A549 (cell line): ENCODE measurements at regions not wholly inside any gene's neighbourhood (a gene's known extent, or its start where the extent isn't known, plus 50 kb on each side); places are given as distances from the start of the nearest gene placed in this dataset.

Experiments used
- ATAC-seq, 2 experiments: fragments of 200-7000 bp in 1 of 2; fragments of >200 bp in 1 of 2; cut with Nextera tagmentation in 1 of 2; cut with Tn5 transposase in 1 of 2; 3 replicates each; pipeline versions ENCODE4 v1.8.0 to v1.9.1; 2018 to 2020; ENCODE audit warnings: mild to moderate bottlenecking in 1 of 2, moderate library complexity in 1 of 2
- CTCF ChIA-PET: fragments of 300-600 bp; sonication (Branson Sonifier 250); formaldehyde crosslinking; extraction: SDS; loops from one replicate; lab custom pipeline; 2021; ENCODE audit warnings: antibody characterized with exemption, inconsistent platforms; lab: Yijun Ruan, JAX
- POLR2A ChIA-PET: fragments of 350-600 bp; formaldehyde crosslinking; extraction: SDS; loops from one replicate; lab custom pipeline; 2021; ENCODE audit warnings: antibody characterized with exemption, inconsistent platforms; lab: Yijun Ruan, JAX
- DNase-seq, 2 experiments: peaks; one replicate each; pipeline versions ENCODE4 v3.0.0 to v3.0.0-alpha.2; 2011 to 2016; ENCODE audit warnings: low read depth in 1 of 2, low spot score in 1 of 2
- FAIRE-seq: peaks from 2 replicates; lab custom pipeline; 2011; peaks lifted over from hg19 to GRCh38; lab: Jason Lieb, UNC
- H3K27ac ChIP-seq, 2 experiments: fragments of >200 bp; sonication (Bioruptor Twin); formaldehyde crosslinking; 3 replicates each; pipeline ENCODE4 v1.5.1; 2016 to 2017
- H3K4me1 ChIP-seq: fragments of >200 bp; sonication (Bioruptor Twin); formaldehyde crosslinking; 3 replicates; pipeline ENCODE4 v1.6.1; 2016
- H3K4me2 ChIP-seq: fragments of >200 bp; sonication (Bioruptor Twin); formaldehyde crosslinking; 3 replicates; pipeline ENCODE4 v1.6.1; 2016
- H3K4me3 ChIP-seq: fragments of >200 bp; sonication (Bioruptor Twin); formaldehyde crosslinking; 3 replicates; pipeline ENCODE4 v1.5.1; 2016
- H3K9me3 ChIP-seq: fragments of >200 bp; sonication (Bioruptor Twin); formaldehyde crosslinking; 3 replicates; pipeline ENCODE4 v1.6.1; 2016
- BHLHE40 ChIP-seq: IDR thresholded peaks from 2 replicates; pipeline ENCODE4 v1.6.1; 2012; ENCODE audit warnings: low read depth, low read length, inconsistent platforms
- CBX2 ChIP-seq: fragments of 200-600 bp; sonication (generic); IDR thresholded peaks from 2 replicates; pipeline ENCODE4 v1.6.1; 2016; ENCODE audit warnings: low read depth, mild to moderate bottlenecking, borderline replicate concordance
- CEBPB ChIP-seq, 2 experiments: fragments of >200 bp in 1 of 2; sonication (Bioruptor Twin) in 1 of 2; formaldehyde crosslinking in 1 of 2; IDR thresholded peaks; 2 replicates each; pipeline ENCODE4 v1.6.1; 2012 to 2016
- CHD4 ChIP-seq: fragments of 200-600 bp; sonication (generic); IDR thresholded peaks from 2 replicates; pipeline ENCODE4 v1.6.1; 2016; ENCODE audit warnings: antibody characterized with exemption, mild to moderate bottlenecking, borderline replicate concordance
- ESRRA ChIP-seq: fragments of 150-350 bp; IDR thresholded peaks from 2 replicates; pipeline ENCODE4 v1.6.1; 2014; ENCODE audit warnings: mild to moderate bottlenecking, low read length, borderline replicate concordance
- FOSL2 ChIP-seq, 2 experiments: fragments of 450-650 bp in 1 of 2; fragments of >200 bp in 1 of 2; sonication (Bioruptor Twin) in 1 of 2; formaldehyde crosslinking; IDR thresholded peaks; 2 replicates each; pipeline versions ENCODE4 v1.5.0 to v1.6.1; 2016 to 2020; ENCODE audit warnings: mild to moderate bottlenecking in 1 of 2, moderate library complexity in 1 of 2
- GATA3 ChIP-seq: IDR thresholded peaks from 2 replicates; pipeline ENCODE4 v1.6.1; 2012; ENCODE audit warnings: borderline replicate concordance
- HOXA7 ChIP-seq: fragments of 250-450 bp; sonication (Bioruptor Pico); IDR thresholded peaks from 2 replicates; pipeline ENCODE4 v1.5.0; 2020; ENCODE audit warnings: mild to moderate bottlenecking, moderate library complexity
- HOXB13 ChIP-seq: fragments of 250-450 bp; sonication (Bioruptor Pico); IDR thresholded peaks from 2 replicates; pipeline ENCODE4 v1.5.0; 2020; ENCODE audit warnings: low read depth, mild to moderate bottlenecking, moderate library complexity
- HOXB5 ChIP-seq: fragments of 250-450 bp; sonication (Bioruptor Pico); IDR thresholded peaks from 2 replicates; pipeline ENCODE4 v1.5.0; 2020; ENCODE audit warnings: mild to moderate bottlenecking, moderate library complexity
- KDM1A ChIP-seq: fragments of 200-600 bp; sonication (generic); IDR thresholded peaks from 2 replicates; pipeline ENCODE4 v1.6.1; 2016; ENCODE audit warnings: low read depth, mild to moderate bottlenecking
- PHF8 ChIP-seq: fragments of 200-600 bp; sonication (generic); IDR thresholded peaks from 2 replicates; pipeline ENCODE4 v1.6.1; 2016; ENCODE audit warnings: low read depth, mild to moderate bottlenecking, antibody characterized with exemption, moderate library complexity, borderline replicate concordance
- POLR2A ChIP-seq: IDR thresholded peaks from 2 replicates; pipeline ENCODE4 v1.6.1; 2012; ENCODE audit warnings: mild to moderate bottlenecking, low read length
- SMC3 ChIP-seq: fragments of >200 bp; sonication (Bioruptor Twin); formaldehyde crosslinking; IDR thresholded peaks from 3 replicates; pipeline ENCODE4 v1.6.1; 2018; ENCODE audit warnings: inconsistent platforms
- SREBF2 ChIP-seq: fragments of 450-650 bp; IDR thresholded peaks from 2 replicates; pipeline ENCODE4 v1.6.1; 2014; ENCODE audit warnings: mild to moderate bottlenecking, moderate library complexity
- ZC3H11A ChIP-seq: fragments of 450-650 bp; IDR thresholded peaks from 2 replicates; pipeline ENCODE4 v1.6.1; 2014; ENCODE audit warnings: antibody characterized with exemption, mild to moderate bottlenecking
- ZNF302 ChIP-seq: fragments of 250-450 bp; sonication (Bioruptor Pico); IDR thresholded peaks from 2 replicates; pipeline ENCODE4 v1.9.0; 2021; ENCODE audit warnings: inconsistent platforms, mild to moderate bottlenecking, moderate library complexity
- WGBS: methylation state at CpG from one replicate; pipeline ENCODE4 v1.1.6; 2017; ENCODE audit errors: missing lambda C conversion rate; 5-methylcytosine and 5-hydroxymethylcytosine counted together
- TF ChIP-seq, protein P1 (sequence below): fragments of 200-600 bp; sonication (generic); IDR thresholded peaks from 2 replicates; pipeline ENCODE4 v1.6.1; 2016; ENCODE audit warnings: antibody characterized with exemption, mild to moderate bottlenecking, moderate library complexity
- TF ChIP-seq, protein P2 (sequence below): IDR thresholded peaks from 2 replicates; pipeline ENCODE4 v1.6.1; 2012
- TF ChIP-seq, protein P3 (sequence below): fragments of 150-350 bp; IDR thresholded peaks from 2 replicates; pipeline ENCODE4 v1.6.1; 2014; ENCODE audit warnings: low read depth, mild to moderate bottlenecking, low read length
- TF ChIP-seq, protein P4 (sequence below): fragments of >200 bp; sonication (Bioruptor Twin); formaldehyde crosslinking; IDR thresholded peaks from 2 replicates; pipeline ENCODE4 v1.6.1; 2016
- TF ChIP-seq, protein P5 (sequence below): IDR thresholded peaks from 2 replicates; pipeline ENCODE4 v1.6.1; 2012; ENCODE audit warnings: low read depth, borderline replicate concordance
- TF ChIP-seq, protein P6 (sequence below): fragments of 250-450 bp; sonication (Bioruptor Pico); IDR thresholded peaks from 2 replicates; pipeline ENCODE4 v1.5.0; 2020; ENCODE audit warnings: low read depth, mild to moderate bottlenecking, moderate library complexity

DNA sequence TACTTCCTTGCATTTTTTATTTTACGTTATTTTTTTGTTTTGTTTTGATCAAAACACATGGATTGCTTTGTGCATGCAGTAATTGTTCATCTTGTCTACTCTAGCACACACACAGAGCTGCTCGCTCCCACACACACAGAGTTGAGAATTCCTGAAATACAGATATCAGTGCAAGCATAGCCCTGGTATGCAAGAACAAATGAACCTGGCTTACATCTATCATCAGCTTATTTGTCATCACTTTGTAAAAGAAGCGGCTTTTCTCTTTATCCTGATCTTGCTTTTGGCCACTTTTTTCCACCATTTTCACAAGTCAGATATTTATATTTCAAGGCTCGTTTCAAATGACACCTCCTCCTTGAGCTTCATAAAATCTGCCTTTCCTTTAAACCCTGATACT, 1435.7 kb downstream of the MAT2B start:
- no peak overlapping the region for H3K4me3 ChIP-seq
- no peak for DNase-seq
- WGBS = 1% methylated on average over 4 of the region's 4 CpGs
- H3K4me1 ChIP-seq = no peaks in the 10 kb centered on the region
- H3K4me2 ChIP-seq = no peak overlapping the region
- H3K9me3 ChIP-seq = 0 out of 3 replicates have a peak, but pooled peaks cover 2% of the 10 kb centered on the region
- no peak for ATAC-seq
- CTCF ChIA-PET = no interaction called here
- TF ChIP-seq CBX2 (no peak), CEBPB (IDR thresholded peaks at IDR 0.05) (no peak), SMC3 (no peak), PHF8 (no peak), HOXA7 (CRISPR knock-in tag) (no peak), SREBF2 (no peak), BHLHE40 (no peak), POLR2A (no peak), CHD4 (no peak), ESRRA (no peak), KDM1A (no peak)
- TF ChIP-seq, protein P1, sequence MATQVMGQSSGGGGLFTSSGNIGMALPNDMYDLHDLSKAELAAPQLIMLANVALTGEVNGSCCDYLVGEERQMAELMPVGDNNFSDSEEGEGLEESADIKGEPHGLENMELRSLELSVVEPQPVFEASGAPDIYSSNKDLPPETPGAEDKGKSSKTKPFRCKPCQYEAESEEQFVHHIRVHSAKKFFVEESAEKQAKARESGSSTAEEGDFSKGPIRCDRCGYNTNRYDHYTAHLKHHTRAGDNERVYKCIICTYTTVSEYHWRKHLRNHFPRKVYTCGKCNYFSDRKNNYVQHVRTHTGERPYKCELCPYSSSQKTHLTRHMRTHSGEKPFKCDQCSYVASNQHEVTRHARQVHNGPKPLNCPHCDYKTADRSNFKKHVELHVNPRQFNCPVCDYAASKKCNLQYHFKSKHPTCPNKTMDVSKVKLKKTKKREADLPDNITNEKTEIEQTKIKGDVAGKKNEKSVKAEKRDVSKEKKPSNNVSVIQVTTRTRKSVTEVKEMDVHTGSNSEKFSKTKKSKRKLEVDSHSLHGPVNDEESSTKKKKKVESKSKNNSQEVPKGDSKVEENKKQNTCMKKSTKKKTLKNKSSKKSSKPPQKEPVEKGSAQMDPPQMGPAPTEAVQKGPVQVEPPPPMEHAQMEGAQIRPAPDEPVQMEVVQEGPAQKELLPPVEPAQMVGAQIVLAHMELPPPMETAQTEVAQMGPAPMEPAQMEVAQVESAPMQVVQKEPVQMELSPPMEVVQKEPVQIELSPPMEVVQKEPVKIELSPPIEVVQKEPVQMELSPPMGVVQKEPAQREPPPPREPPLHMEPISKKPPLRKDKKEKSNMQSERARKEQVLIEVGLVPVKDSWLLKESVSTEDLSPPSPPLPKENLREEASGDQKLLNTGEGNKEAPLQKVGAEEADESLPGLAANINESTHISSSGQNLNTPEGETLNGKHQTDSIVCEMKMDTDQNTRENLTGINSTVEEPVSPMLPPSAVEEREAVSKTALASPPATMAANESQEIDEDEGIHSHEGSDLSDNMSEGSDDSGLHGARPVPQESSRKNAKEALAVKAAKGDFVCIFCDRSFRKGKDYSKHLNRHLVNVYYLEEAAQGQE = no peak
- TF ChIP-seq, protein P2, sequence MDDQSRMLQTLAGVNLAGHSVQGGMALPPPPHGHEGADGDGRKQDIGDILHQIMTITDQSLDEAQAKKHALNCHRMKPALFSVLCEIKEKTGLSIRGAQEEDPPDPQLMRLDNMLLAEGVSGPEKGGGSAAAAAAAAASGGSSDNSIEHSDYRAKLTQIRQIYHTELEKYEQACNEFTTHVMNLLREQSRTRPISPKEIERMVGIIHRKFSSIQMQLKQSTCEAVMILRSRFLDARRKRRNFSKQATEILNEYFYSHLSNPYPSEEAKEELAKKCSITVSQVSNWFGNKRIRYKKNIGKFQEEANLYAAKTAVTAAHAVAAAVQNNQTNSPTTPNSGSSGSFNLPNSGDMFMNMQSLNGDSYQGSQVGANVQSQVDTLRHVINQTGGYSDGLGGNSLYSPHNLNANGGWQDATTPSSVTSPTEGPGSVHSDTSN = no peak
- TF ChIP-seq, protein P3, sequence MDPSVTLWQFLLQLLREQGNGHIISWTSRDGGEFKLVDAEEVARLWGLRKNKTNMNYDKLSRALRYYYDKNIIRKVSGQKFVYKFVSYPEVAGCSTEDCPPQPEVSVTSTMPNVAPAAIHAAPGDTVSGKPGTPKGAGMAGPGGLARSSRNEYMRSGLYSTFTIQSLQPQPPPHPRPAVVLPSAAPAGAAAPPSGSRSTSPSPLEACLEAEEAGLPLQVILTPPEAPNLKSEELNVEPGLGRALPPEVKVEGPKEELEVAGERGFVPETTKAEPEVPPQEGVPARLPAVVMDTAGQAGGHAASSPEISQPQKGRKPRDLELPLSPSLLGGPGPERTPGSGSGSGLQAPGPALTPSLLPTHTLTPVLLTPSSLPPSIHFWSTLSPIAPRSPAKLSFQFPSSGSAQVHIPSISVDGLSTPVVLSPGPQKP = no peak
- TF ChIP-seq, protein P4, sequence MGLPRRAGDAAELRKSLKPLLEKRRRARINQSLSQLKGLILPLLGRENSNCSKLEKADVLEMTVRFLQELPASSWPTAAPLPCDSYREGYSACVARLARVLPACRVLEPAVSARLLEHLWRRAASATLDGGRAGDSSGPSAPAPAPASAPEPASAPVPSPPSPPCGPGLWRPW = no peak
- TF ChIP-seq, protein P5, sequence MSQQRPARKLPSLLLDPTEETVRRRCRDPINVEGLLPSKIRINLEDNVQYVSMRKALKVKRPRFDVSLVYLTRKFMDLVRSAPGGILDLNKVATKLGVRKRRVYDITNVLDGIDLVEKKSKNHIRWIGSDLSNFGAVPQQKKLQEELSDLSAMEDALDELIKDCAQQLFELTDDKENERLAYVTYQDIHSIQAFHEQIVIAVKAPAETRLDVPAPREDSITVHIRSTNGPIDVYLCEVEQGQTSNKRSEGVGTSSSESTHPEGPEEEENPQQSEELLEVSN = no peak
- TF ChIP-seq, protein P6, sequence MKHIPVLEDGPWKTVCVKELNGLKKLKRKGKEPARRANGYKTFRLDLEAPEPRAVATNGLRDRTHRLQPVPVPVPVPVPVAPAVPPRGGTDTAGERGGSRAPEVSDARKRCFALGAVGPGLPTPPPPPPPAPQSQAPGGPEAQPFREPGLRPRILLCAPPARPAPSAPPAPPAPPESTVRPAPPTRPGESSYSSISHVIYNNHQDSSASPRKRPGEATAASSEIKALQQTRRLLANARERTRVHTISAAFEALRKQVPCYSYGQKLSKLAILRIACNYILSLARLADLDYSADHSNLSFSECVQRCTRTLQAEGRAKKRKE = no peak
- H3K27ac ChIP-seq = no peak overlapping the region
- POLR2A ChIA-PET = no interaction called here
- FAIRE-seq = no peak

DNA sequence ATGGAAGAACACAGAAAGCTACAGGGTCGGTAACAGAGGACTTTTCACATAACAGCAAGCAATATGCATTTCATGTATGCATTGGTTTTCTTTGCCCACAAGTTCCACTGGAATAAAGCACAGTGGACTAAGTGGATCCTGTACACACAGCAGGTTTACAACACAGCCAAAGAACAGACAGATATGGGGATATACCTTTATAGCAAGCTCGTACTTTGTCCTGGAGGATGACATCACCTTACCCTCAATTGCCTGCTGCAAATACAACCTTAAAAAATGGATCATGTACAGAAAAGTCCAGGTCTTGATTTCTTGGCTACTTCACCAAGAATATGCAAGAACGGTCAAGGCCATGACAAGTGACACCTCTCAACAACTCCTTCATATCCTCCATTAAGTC, 1445.5 kb downstream of the MAT2B start:
- POLR2A ChIA-PET = no interaction called here
- no peaks in the 10 kb centered on the region for H3K9me3 ChIP-seq
- TF ChIP-seq GATA3 = no peak
- no peak for TF ChIP-seq FOSL2 (IDR thresholded peaks at IDR 0.05)
- TF ChIP-seq FOSL2 (CRISPR knock-in tag; IDR thresholded peaks at IDR 0.05) = no peak
- TF ChIP-seq HOXB13 (CRISPR knock-in tag) = no peak
- TF ChIP-seq ZNF302 (CRISPR knock-in tag) = no peak
- TF ChIP-seq, protein P6 = no peak
- no peak for TF ChIP-seq ZC3H11A
- TF ChIP-seq HOXB5 (CRISPR knock-in tag) = no peak
- FAIRE-seq (no peak), ATAC-seq (no peak), DNase-seq (no peak)
- WGBS = 3% methylated on average over 3 of the region's 3 CpGs
- no peak overlapping the region for H3K27ac ChIP-seq
- CTCF ChIA-PET = no interaction called here
- no peaks in the 10 kb centered on the region for H3K4me1 ChIP-seq
- no peak overlapping the region for H3K4me2 ChIP-seq
- H3K4me3 ChIP-seq = no peak overlapping the region
